ENCODE measurements at regions not wholly inside any gene's neighbourhood (a gene's known extent, or its start where the extent isn't known, plus 50 kb on each side); places are given as distances from the start of the nearest gene placed in this dataset.

DNA sequence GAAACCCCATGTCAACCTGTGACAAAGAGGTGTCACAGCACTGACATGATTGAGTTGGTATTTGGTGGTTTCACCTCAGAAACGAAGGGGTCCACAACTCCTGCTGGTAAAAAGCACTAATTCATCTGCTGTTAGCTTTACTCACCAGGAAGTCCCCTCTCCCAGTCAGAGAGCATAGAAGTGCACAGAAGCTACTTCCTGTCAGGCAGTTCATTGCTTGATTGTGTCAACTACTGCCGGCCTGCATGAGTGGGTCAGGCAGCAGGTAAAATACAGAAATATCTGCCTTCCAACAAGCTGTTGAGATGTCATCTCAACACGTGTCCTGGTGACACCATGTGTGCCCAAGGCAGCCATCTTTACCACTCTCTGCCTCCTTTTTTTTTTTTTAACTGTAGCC is 596.6 kb upstream of the NR2F2 start:
- H3K27ac ChIP-seq: no peak overlapping the region
- no peaks in the 10 kb centered on the region for H3K4me1 ChIP-seq (ENCODE audit: low read depth)
- no peaks in the 10 kb centered on the region for H3K9me3 ChIP-seq (ENCODE audit: low read depth)
- TF ChIP-seq, protein P1, sequence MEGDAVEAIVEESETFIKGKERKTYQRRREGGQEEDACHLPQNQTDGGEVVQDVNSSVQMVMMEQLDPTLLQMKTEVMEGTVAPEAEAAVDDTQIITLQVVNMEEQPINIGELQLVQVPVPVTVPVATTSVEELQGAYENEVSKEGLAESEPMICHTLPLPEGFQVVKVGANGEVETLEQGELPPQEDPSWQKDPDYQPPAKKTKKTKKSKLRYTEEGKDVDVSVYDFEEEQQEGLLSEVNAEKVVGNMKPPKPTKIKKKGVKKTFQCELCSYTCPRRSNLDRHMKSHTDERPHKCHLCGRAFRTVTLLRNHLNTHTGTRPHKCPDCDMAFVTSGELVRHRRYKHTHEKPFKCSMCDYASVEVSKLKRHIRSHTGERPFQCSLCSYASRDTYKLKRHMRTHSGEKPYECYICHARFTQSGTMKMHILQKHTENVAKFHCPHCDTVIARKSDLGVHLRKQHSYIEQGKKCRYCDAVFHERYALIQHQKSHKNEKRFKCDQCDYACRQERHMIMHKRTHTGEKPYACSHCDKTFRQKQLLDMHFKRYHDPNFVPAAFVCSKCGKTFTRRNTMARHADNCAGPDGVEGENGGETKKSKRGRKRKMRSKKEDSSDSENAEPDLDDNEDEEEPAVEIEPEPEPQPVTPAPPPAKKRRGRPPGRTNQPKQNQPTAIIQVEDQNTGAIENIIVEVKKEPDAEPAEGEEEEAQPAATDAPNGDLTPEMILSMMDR (IDR thresholded peaks at IDR 0.05; ENCODE audit: low read depth, low read length): no peak
- DNase-seq (ENCODE audit: low read depth in 1 of 2, low spot score in 1 of 2): no peak
- no peaks in the 10 kb centered on the region for H3K27me3 ChIP-seq
- H3K4me3 ChIP-seq: no peak overlapping the region
- H3K36me3 ChIP-seq: no peaks in the 10 kb centered on the region

DNA sequence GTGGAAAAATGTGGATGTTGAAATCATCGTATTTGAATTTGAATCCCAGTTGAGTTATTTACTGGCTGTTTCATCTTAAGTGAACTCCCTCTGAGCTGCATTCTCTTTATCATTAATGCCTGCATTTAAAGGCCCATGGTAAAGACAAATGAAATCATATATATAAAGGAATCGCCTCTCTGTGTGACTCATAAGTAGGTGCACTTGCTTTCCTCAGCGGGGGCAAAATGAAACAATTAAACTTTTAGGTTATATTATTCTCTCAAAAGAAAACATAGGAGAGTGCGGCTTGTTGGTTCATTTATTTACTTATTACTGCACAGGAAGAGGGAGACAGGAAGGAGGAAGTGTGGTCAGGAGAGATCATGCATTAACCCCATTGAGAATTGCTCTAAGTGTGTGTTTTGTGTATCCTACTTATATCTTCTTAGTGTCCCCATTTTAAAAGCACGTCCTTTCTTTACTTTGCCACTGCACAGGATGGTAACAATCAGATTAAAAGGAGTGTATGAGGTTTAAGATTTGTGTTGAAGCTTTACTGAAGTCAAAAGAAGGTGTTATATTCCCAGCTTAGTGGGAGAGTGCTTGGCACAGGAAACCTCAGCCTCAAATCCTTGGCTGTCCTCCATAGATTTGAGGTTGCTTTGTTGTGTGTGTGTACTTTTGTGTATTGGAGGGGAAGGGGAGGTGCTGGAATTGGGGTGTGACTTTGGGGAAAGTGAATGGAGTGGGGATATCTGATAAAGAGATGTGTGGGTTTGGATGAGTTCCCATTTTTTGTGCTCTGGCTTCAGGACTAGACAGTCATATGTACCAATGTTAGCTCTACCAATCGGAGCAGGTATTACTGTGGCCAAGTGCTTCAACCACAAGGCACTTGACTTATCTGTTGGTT is 595.8 kb upstream of the NR2F2 start:
- peak in 1 of 2 donors; percentile 82 for DNase-seq (ENCODE audit: low read depth in 1 of 2, low spot score in 1 of 2)
- H3K36me3 ChIP-seq: no peaks in the 10 kb centered on the region
- no peak overlapping the region for H3K4me3 ChIP-seq
- TF ChIP-seq, protein P1 (IDR thresholded peaks at IDR 0.05; ENCODE audit: low read depth, low read length): no peak
- no peaks in the 10 kb centered on the region for H3K9me3 ChIP-seq (ENCODE audit: low read depth)
- H3K27me3 ChIP-seq: no peaks in the 10 kb centered on the region
- no peaks in the 10 kb centered on the region for H3K4me1 ChIP-seq (ENCODE audit: low read depth)
- no peak overlapping the region for H3K27ac ChIP-seq

DNA sequence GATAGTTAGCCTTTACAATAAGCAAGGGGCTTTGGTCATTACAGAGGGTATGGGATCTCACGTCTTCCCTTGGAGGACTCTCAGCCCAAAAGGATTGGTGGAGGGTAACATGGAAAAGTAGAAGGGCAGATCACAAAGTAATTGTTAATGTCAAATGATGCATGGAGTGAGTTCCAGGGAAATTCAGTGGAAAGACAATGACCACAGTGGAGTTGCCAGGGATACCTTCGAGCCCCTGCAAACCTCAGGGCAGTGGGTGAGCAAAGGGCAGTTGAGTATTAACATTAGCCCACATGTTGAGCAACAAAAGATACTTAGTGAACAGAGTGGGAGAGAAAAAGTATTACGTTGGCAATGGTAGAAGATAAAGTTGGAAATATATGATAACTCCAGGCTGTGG is 593.4 kb upstream of the NR2F2 start:
- TF ChIP-seq, protein P1 (IDR thresholded peaks at IDR 0.05; ENCODE audit: low read depth, low read length): no peak
- H3K36me3 ChIP-seq: no peaks in the 10 kb centered on the region
- DNase-seq (ENCODE audit: low read depth in 1 of 2, low spot score in 1 of 2): no peak

DNA sequence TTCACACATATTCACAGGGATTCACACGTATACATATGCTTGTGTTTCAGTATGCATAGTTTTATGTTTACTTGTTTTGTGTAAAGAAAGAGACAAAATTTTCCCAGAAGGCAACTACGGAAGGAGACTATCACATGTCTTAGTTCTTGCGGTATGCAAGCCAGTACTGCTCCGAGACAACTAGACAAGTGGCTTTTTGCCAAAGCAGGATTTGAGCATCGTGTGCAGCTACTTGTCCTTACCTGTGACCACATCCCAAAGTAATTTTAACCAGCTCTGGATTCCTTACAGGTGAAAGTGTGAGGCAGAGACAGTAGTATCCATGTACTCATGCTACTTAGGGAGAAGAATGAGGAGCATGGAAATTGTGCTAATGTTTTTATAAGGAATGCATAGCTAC is 591.4 kb upstream of the NR2F2 start:
- Histone ChIP-seq H3K27ac (no peak overlapping the region), H3K27me3 (no peaks in the 10 kb centered on the region), H3K36me3 (no peaks in the 10 kb centered on the region), H3K9me3 (ENCODE audit: low read depth) (no peaks in the 10 kb centered on the region), H3K4me1 (ENCODE audit: low read depth) (no peaks in the 10 kb centered on the region), H3K4me3 (no peak overlapping the region)
- TF ChIP-seq, protein P1 (IDR thresholded peaks at IDR 0.05; ENCODE audit: low read depth, low read length): no peak
- DNase-seq (ENCODE audit: low read depth in 1 of 2, low spot score in 1 of 2): no peak

More for the DNA sequence above, 593.4 kb upstream of the NR2F2 start:
- no peak overlapping the region for H3K4me3 ChIP-seq
- no peaks in the 10 kb centered on the region for H3K4me1 ChIP-seq (ENCODE audit: low read depth)
- no peaks in the 10 kb centered on the region for H3K27me3 ChIP-seq
- H3K9me3 ChIP-seq (ENCODE audit: low read depth): no peaks in the 10 kb centered on the region
- no peak overlapping the region for H3K27ac ChIP-seq

DNA sequence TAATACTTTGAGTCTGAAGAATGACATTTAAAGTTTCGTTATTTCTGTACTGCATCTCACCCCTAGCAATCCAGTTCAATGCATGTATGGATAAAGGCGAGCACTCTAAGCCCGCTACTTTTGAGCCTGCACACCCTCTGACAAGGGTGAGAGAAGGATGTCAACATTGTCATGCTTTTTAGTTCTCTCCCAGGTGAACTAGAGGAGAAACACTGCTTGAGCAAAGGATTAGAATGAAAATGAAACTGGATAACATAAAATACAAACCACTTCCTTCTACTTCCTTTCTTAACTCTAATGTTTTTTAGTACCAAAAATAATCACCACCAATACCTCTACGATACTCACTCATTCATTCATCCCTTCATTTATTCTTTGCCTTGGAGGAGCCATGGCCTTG is 588.7 kb upstream of the NR2F2 start:
- TF ChIP-seq, protein P1 (IDR thresholded peaks at IDR 0.05; ENCODE audit: low read depth, low read length): no peak
- no peaks in the 10 kb centered on the region for H3K27me3 ChIP-seq
- no peaks in the 10 kb centered on the region for H3K9me3 ChIP-seq (ENCODE audit: low read depth)
- H3K27ac ChIP-seq: no peak overlapping the region
- no peak overlapping the region for H3K4me3 ChIP-seq
- H3K36me3 ChIP-seq: no peaks in the 10 kb centered on the region
- no peak for DNase-seq (ENCODE audit: low read depth in 1 of 2, low spot score in 1 of 2)
- H3K4me1 ChIP-seq (ENCODE audit: low read depth): no peaks in the 10 kb centered on the region

All from cardiac muscle cell (in vitro differentiated cells and primary cell).